ENCODE measurements at regions not wholly inside any gene's neighbourhood (a gene's known extent, or its start where the extent isn't known, plus 50 kb on each side); places are given as distances from the start of the nearest gene placed in this dataset.

- no peak overlapping the region for H3K27ac ChIP-seq (ENCODE audit: low read depth, low read length)
- H3K9me3 ChIP-seq (ENCODE audit: low read depth, low read length), result peaks cover 3% of the 10 kb centered on the region
- TF ChIP-seq, protein P1, sequence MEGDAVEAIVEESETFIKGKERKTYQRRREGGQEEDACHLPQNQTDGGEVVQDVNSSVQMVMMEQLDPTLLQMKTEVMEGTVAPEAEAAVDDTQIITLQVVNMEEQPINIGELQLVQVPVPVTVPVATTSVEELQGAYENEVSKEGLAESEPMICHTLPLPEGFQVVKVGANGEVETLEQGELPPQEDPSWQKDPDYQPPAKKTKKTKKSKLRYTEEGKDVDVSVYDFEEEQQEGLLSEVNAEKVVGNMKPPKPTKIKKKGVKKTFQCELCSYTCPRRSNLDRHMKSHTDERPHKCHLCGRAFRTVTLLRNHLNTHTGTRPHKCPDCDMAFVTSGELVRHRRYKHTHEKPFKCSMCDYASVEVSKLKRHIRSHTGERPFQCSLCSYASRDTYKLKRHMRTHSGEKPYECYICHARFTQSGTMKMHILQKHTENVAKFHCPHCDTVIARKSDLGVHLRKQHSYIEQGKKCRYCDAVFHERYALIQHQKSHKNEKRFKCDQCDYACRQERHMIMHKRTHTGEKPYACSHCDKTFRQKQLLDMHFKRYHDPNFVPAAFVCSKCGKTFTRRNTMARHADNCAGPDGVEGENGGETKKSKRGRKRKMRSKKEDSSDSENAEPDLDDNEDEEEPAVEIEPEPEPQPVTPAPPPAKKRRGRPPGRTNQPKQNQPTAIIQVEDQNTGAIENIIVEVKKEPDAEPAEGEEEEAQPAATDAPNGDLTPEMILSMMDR (IDR thresholded peaks at IDR 0.05; ENCODE audit: extremely low read depth, low read depth, low read length), result no peak
- no peak overlapping the region for H3K4me2 ChIP-seq (ENCODE audit: insufficient read depth, low read length)
- H3K36me3 ChIP-seq (ENCODE audit: insufficient read depth, low read length), result no peaks in the 10 kb centered on the region
- H3K27me3 ChIP-seq (ENCODE audit: insufficient read depth, low read length), result no peaks in the 10 kb centered on the region
- no peaks in the 10 kb centered on the region for H3K79me2 ChIP-seq (ENCODE audit: insufficient read depth, low read length)
- DNase-seq (ENCODE audit: insufficient read length, low spot score, missing footprints), result no peak
- no peaks in the 10 kb centered on the region for H4K20me1 ChIP-seq (ENCODE audit: insufficient read depth, low read length)
- H2AFZ ChIP-seq (ENCODE audit: low read length), result no peak overlapping the region
- no peaks in the 10 kb centered on the region for H3K4me1 ChIP-seq (ENCODE audit: insufficient read depth, low read length)
- H3K4me3 ChIP-seq (ENCODE audit: insufficient read depth, low read length), result no peak overlapping the region
Observed at GRCh38 chr6:4450237-4450636, 314.9 kb upstream of the ECI2 start.

DNA sequence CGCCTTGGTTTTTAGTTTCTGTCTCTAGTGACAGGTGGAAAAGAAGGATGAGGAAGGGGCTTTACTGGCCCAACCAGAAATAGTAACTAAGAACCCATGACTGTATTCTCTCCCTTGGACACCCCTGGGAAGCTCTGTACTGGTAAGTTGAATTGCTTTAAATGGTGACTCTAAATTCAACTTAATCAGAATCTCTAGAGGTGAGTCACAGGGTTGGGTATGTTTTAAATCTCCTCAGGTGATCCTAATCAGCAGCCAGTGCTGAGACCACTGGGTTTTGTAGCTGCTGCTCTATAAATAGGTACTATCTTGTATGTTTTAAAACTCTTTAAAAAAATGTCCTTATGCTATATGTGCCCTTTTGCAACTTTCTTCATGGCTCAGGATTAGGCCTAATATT, 314.0 kb upstream of the ECI2 start:
- Histone ChIP-seq H3K79me2 (ENCODE audit: insufficient read depth, low read length) (no peaks in the 10 kb centered on the region), H3K36me3 (ENCODE audit: insufficient read depth, low read length) (no peaks in the 10 kb centered on the region), H3K4me3 (ENCODE audit: insufficient read depth, low read length) (no peak overlapping the region), H3K9me3 (ENCODE audit: low read depth, low read length) (peaks cover 3% of the 10 kb centered on the region), H3K27me3 (ENCODE audit: insufficient read depth, low read length) (no peaks in the 10 kb centered on the region), H2AFZ (ENCODE audit: low read length) (no peak overlapping the region), H3K27ac (ENCODE audit: low read depth, low read length) (no peak overlapping the region), H3K4me2 (ENCODE audit: insufficient read depth, low read length) (no peak overlapping the region), H3K4me1 (ENCODE audit: insufficient read depth, low read length) (no peaks in the 10 kb centered on the region), H4K20me1 (ENCODE audit: insufficient read depth, low read length) (no peaks in the 10 kb centered on the region)
- TF ChIP-seq, protein P1 (IDR thresholded peaks at IDR 0.05; ENCODE audit: extremely low read depth, low read depth, low read length), result no peak
- DNase-seq (ENCODE audit: insufficient read length, low spot score, missing footprints), result no peak

DNA sequence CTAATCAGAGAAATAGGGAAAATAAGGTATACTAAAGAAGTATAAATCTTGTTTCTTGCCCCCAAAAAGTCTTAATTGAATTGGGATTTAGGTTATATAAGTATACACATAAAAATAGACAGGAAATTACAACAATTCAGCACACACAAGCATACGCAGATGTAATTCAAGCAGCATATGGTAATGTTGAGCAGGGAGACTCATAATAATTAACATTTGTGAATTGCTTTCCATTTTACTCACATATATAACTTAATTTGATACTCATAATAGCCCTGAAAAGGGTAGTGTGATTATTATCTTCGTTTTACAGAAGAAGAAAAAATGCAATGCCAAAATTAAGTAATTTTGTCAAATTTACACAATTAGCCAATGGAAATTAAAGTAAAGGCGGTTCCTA, 313.5 kb upstream of the ECI2 start:
- no peak overlapping the region for H3K4me3 ChIP-seq (ENCODE audit: insufficient read depth, low read length)
- H3K79me2 ChIP-seq (ENCODE audit: insufficient read depth, low read length), result no peaks in the 10 kb centered on the region
- no peak overlapping the region for H3K4me2 ChIP-seq (ENCODE audit: insufficient read depth, low read length)
- H3K27me3 ChIP-seq (ENCODE audit: insufficient read depth, low read length), result no peaks in the 10 kb centered on the region
- TF ChIP-seq, protein P1 (IDR thresholded peaks at IDR 0.05; ENCODE audit: extremely low read depth, low read depth, low read length), result no peak
- H3K27ac ChIP-seq (ENCODE audit: low read depth, low read length), result no peak overlapping the region
- peaks cover 3% of the 10 kb centered on the region for H3K9me3 ChIP-seq (ENCODE audit: low read depth, low read length)
- no peaks in the 10 kb centered on the region for H3K4me1 ChIP-seq (ENCODE audit: insufficient read depth, low read length)
- no peak overlapping the region for H2AFZ ChIP-seq (ENCODE audit: low read length)
- no peaks in the 10 kb centered on the region for H4K20me1 ChIP-seq (ENCODE audit: insufficient read depth, low read length)
- no peak for DNase-seq (ENCODE audit: insufficient read length, low spot score, missing footprints)
- no peaks in the 10 kb centered on the region for H3K36me3 ChIP-seq (ENCODE audit: insufficient read depth, low read length)

- Histone ChIP-seq H3K27ac (ENCODE audit: low read depth, low read length) (no peak overlapping the region), H3K4me2 (ENCODE audit: insufficient read depth, low read length) (no peak overlapping the region), H3K4me3 (ENCODE audit: insufficient read depth, low read length) (no peak overlapping the region), H3K79me2 (ENCODE audit: insufficient read depth, low read length) (no peaks in the 10 kb centered on the region), H2AFZ (ENCODE audit: low read length) (no peak overlapping the region), H3K27me3 (ENCODE audit: insufficient read depth, low read length) (no peaks in the 10 kb centered on the region), H3K4me1 (ENCODE audit: insufficient read depth, low read length) (no peaks in the 10 kb centered on the region), H4K20me1 (ENCODE audit: insufficient read depth, low read length) (no peaks in the 10 kb centered on the region), H3K9me3 (ENCODE audit: low read depth, low read length) (peaks cover 3% of the 10 kb centered on the region), H3K36me3 (ENCODE audit: insufficient read depth, low read length) (no peaks in the 10 kb centered on the region)
- DNase-seq (ENCODE audit: insufficient read length, low spot score, missing footprints), result no peak
- TF ChIP-seq, protein P1 (IDR thresholded peaks at IDR 0.05; ENCODE audit: extremely low read depth, low read depth, low read length), result no peak
Observed at GRCh38 chr6:4447639-4448330, 312.4 kb upstream of the ECI2 start.
